ENCODE measurements at regions not wholly inside any gene's neighbourhood (a gene's known extent, or its start where the extent isn't known, plus 50 kb on each side); places are given as distances from the start of the nearest gene placed in this dataset.

DNA sequence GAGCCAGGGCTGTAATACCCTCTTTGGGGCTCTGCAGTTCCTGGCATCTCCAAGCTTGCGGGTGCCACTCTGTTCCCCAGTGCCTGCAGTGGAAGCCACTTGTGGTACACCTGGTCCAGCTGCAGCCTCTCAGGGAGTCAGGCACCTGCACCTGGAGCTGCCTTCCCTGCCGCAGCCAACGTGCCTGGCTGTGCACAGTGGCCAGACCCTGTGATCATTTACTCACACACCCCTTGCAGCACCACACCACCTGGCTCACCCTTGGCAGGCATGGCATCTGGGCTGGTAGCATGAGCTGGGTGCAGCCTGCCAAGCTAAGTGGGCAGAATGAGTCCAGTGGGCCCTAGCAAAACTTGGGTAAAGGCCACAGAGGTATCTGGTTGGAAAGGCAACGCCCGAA lies 51.1 kb upstream of the NTPCR start:
- Histone ChIP-seq H4K8ac (ENCODE audit: extremely low read depth, insufficient read depth, low read length) (no peak overlapping the region), H3K4me2 (ENCODE audit: insufficient read depth in 1 of 2, low read depth in 2 of 2, low read length in 2 of 2) (no peak overlapping the region), H2AK5ac (ENCODE audit: low read depth, low read length) (no peak overlapping the region), H4K20me1 (replicated peaks in 1 of 2; ENCODE audit: control insufficient read depth in 1 of 2, insufficient read depth in 2 of 2, low read length in 2 of 2) (no peaks in the 10 kb centered on the region), H3K79me1 (ENCODE audit: low read depth, low read length) (no peaks in the 10 kb centered on the region), H3K4ac (replicated peaks; ENCODE audit: insufficient read length, low read depth, low read length) (no peak overlapping the region), H3K9me3 (ENCODE audit: insufficient read depth in 2 of 2, low read depth in 1 of 2, low read length in 1 of 2) (peaks cover 0 to 6% of the 10 kb centered on the region in 2 experiments; a peak in 3 of 4 replicates), H3K27ac (ENCODE audit: low read depth, low read length) (no peak overlapping the region), H3K4me3 (ENCODE audit: extremely low read depth in 1 of 4, insufficient read depth in 2 of 4, low read depth in 3 of 4, low read length in 4 of 4) (no peak overlapping the region), H3K4me1 (replicated peaks in 1 of 4; ENCODE audit: control insufficient read depth in 3 of 4, insufficient read depth in 4 of 4, low read length in 3 of 4) (peaks cover 0 to 10% (median 4%) of the 10 kb centered on the region in 4 experiments; a peak in 5 of 7 replicates), H4K5ac (ENCODE audit: insufficient read length, low read depth, low read length) (no peak overlapping the region), H2AFZ (ENCODE audit: low read length) (no peak overlapping the region), H3K23me2 (ENCODE audit: low read depth, low read length) (no peaks in the 10 kb centered on the region), H2BK20ac (ENCODE audit: low read length) (no peak overlapping the region), H2BK12ac (ENCODE audit: low read depth, low read length) (no peak overlapping the region), H3K27me3 (replicated peaks in 1 of 4; ENCODE audit: control insufficient read depth in 3 of 4, extremely low read depth in 1 of 4, insufficient read depth in 3 of 4, low read length in 3 of 4) (no peaks in the 10 kb centered on the region), H3K9ac (replicated peaks in 1 of 4; ENCODE audit: extremely low read depth in 1 of 4, low read depth in 3 of 4, low read length in 3 of 4) (no peak overlapping the region), H3K79me2 (ENCODE audit: control insufficient read depth in 1 of 2, insufficient read depth in 2 of 2, low read length in 2 of 2) (no peaks in the 10 kb centered on the region), H2BK5ac (ENCODE audit: low read depth, low read length) (no peak overlapping the region; the same call in 1 of the 2 replicates), H3K36me3 (ENCODE audit: control insufficient read depth in 2 of 4, insufficient read depth in 4 of 4, low read length in 3 of 4) (no peaks in the 10 kb centered on the region), H3K14ac (ENCODE audit: insufficient read length) (no peak overlapping the region), H3K56ac (replicated peaks; ENCODE audit: insufficient read length, low read depth, low read length) (no peak overlapping the region), H3K18ac (ENCODE audit: extremely low read depth, low read length) (no peak overlapping the region), H3K23ac (ENCODE audit: insufficient read length) (no peak overlapping the region), H4K91ac (replicated peaks; ENCODE audit: insufficient read length, low read length) (no peak overlapping the region), H2BK15ac (ENCODE audit: low read length) (peak overlapping the region; percentile 47; the same call in 1 of the 2 replicates), H2BK120ac (replicated peaks; ENCODE audit: low read depth, low read length) (no peak overlapping the region)
- ChIA-PET CTCF (ENCODE audit: partially characterized antibody) (interaction anchor here (0.7 to 1.1 kb wide), 5 partner anchors 9 to 18 kb away, joined by 3 to 4 read pairs (median 3); no protein-coding TSS in a partner anchor), POLR2A (ENCODE audit: partially characterized antibody) (interaction anchor here (0.8 to 1.3 kb wide), 2 partner anchors 50 to 1942 kb away, joined by 3 read pairs; no protein-coding TSS in a partner anchor)
- DNase-seq (ENCODE audit: low read depth in 1 of 2, low spot score in 2 of 2) (no peak), FAIRE-seq (no peak)
- WGBS, 2 experiments (ENCODE audit: extremely low coverage in 1 of 2, insufficient coverage in 1 of 2, insufficient read length in 1 of 2, insufficient replicate concordance in 2 of 2, low coverage in 1 of 2, low lambda C conversion rate in 2 of 2, missing lambda C conversion rate in 1 of 2), result 95% methylated on average over 5 of the region's 5 CpGs; no CpG with 5 or more reads in 1 of the 2 experiments
- no peak for TF ChIP-seq RFX5 (IDR thresholded peaks at IDR 0.05; ENCODE audit: borderline replicate concordance, low read depth, low read length)
- TF ChIP-seq BCL11A (IDR thresholded peaks at IDR 0.05; ENCODE audit: low read depth in 2 of 2, low read length in 2 of 2), result no peak
- TF ChIP-seq FOSL1 (IDR thresholded peaks at IDR 0.05; ENCODE audit: insufficient read depth, low read depth, low read length), result no peak
- no peak for TF ChIP-seq SP2 (IDR thresholded peaks at IDR 0.05; ENCODE audit: low read length)
- TF ChIP-seq SIX5 (IDR thresholded peaks at IDR 0.05; ENCODE audit: low read depth, low read length), result no peak
